ENCODE measurements at regions not wholly inside any gene's neighbourhood (a gene's known extent, or its start where the extent isn't known, plus 50 kb on each side); places are given as distances from the start of the nearest gene placed in this dataset.

GRCh38 chr19:30630289-30631032, 258.3 kb downstream of the ZNF536 start:
- no peak overlapping the region for H3K27ac ChIP-seq (ENCODE audit: low read length)
- in situ Hi-C loops (cut with HindIII; ENCODE audit: low pct_unique_long_range_greater_than_20kb, low sequenced_read_pairs) = no loop called here

GRCh38 chr19:30629086-30629485, 256.9 kb downstream of the ZNF536 start:
- BruUV-seq (replicated peaks) = no TSS peak
- DNase-seq (ENCODE audit: low read depth, low spot score) (no peak), ATAC-seq (no peak)
- intact Hi-C loops (cut with micrococcal nuclease; ENCODE audit: unreplicated experiment) (no loop called here), in situ Hi-C loops (cut with HindIII; ENCODE audit: low pct_unique_long_range_greater_than_20kb, low sequenced_read_pairs) (no loop called here)
- no peaks in the 10 kb centered on the region for H3K4me1 ChIP-seq (ENCODE audit: control insufficient read depth, insufficient read depth, low read length)
- H3K27me3 ChIP-seq (ENCODE audit: control insufficient read depth, insufficient read depth, low read length) = no peaks in the 10 kb centered on the region; the same call in 1 of the 2 replicates
- no peak overlapping the region for H3K4me3 ChIP-seq (ENCODE audit: low read depth in 2 of 2, low read length in 2 of 2)
- POLR2A ChIA-PET = no interaction called here
- no peaks in the 10 kb centered on the region for H3K36me3 ChIP-seq (ENCODE audit: control insufficient read depth, insufficient read depth, low read length)
- H3K27ac ChIP-seq (ENCODE audit: low read length) = no peak overlapping the region
- H3K9me3 ChIP-seq (ENCODE audit: control insufficient read depth, insufficient read depth, low read depth, low read length) = no peaks in the 10 kb centered on the region
- CTCF ChIA-PET = no interaction called here
- no peak for TF ChIP-seq REST (IDR thresholded peaks at IDR 0.05; ENCODE audit: insufficient read depth in 1 of 2, low read depth in 2 of 2, low read length in 1 of 2)

More at GRCh38 chr19:30630289-30631032, 258.3 kb downstream of the ZNF536 start:
- no peaks in the 10 kb centered on the region for H3K9me3 ChIP-seq (ENCODE audit: control insufficient read depth, insufficient read depth, low read depth, low read length)
- H3K4me1 ChIP-seq (ENCODE audit: control insufficient read depth, insufficient read depth, low read length) = no peaks in the 10 kb centered on the region
- no peaks in the 10 kb centered on the region; the same call in 1 of the 2 replicates for H3K27me3 ChIP-seq (ENCODE audit: control insufficient read depth, insufficient read depth, low read length)
- DNase-seq (ENCODE audit: low read depth, low spot score) = no peak
- no peak for ATAC-seq
- CTCF ChIA-PET = no interaction called here
- H3K4me3 ChIP-seq (ENCODE audit: low read depth in 2 of 2, low read length in 2 of 2) = no peak overlapping the region
- intact Hi-C loops (cut with micrococcal nuclease; ENCODE audit: unreplicated experiment) = no loop called here
- no peak for TF ChIP-seq POLR2AphosphoS5 (IDR thresholded peaks at IDR 0.05; ENCODE audit: low read depth, low read length)
- TF ChIP-seq TCF7L2 (IDR thresholded peaks at IDR 0.05; ENCODE audit: low read depth, low read length) = no peak
- no peak for TF ChIP-seq REST (IDR thresholded peaks at IDR 0.05; ENCODE audit: insufficient read depth in 1 of 2, low read depth in 2 of 2, low read length in 1 of 2)
- no peak for TF ChIP-seq SIN3A (IDR thresholded peaks at IDR 0.05; ENCODE audit: borderline replicate concordance, insufficient read depth, low read depth, low read length)
- no peak for TF ChIP-seq CTCF (IDR thresholded peaks at IDR 0.05)
- BruUV-seq (replicated peaks) = no TSS peak
- POLR2A ChIA-PET = no interaction called here
- H3K36me3 ChIP-seq (ENCODE audit: control insufficient read depth, insufficient read depth, low read length) = no peaks in the 10 kb centered on the region

Data from Panc1 (cell line).